H7 (cell line): ENCODE measurements at regions not wholly inside any gene's neighbourhood (a gene's known extent, or its start where the extent isn't known, plus 50 kb on each side); places are given as distances from the start of the nearest gene placed in this dataset.

Source experiments
- DNase-seq: peaks from one replicate; pipeline ENCODE4 v3.0.0; 2012
- H3K27me3 ChIP-seq: 2 replicates; pipeline ENCODE4 v1.6.0; 2011; ENCODE audit warnings: mild to moderate bottlenecking, low read length; ENCODE audit not compliant: control insufficient read depth, insufficient read depth
- H3K36me3 ChIP-seq: replicated peaks from 2 replicates; pipeline ENCODE4 v1.5.1; 2011; ENCODE audit warnings: low read length; ENCODE audit not compliant: control insufficient read depth, insufficient read depth
- H3K4me3 ChIP-seq: 2 replicates; pipeline ENCODE4 v1.5.1; 2011; ENCODE audit warnings: low read depth, mild to moderate bottlenecking, control low read depth, low read length, moderate library complexity; ENCODE audit not compliant: insufficient read depth

DNA sequence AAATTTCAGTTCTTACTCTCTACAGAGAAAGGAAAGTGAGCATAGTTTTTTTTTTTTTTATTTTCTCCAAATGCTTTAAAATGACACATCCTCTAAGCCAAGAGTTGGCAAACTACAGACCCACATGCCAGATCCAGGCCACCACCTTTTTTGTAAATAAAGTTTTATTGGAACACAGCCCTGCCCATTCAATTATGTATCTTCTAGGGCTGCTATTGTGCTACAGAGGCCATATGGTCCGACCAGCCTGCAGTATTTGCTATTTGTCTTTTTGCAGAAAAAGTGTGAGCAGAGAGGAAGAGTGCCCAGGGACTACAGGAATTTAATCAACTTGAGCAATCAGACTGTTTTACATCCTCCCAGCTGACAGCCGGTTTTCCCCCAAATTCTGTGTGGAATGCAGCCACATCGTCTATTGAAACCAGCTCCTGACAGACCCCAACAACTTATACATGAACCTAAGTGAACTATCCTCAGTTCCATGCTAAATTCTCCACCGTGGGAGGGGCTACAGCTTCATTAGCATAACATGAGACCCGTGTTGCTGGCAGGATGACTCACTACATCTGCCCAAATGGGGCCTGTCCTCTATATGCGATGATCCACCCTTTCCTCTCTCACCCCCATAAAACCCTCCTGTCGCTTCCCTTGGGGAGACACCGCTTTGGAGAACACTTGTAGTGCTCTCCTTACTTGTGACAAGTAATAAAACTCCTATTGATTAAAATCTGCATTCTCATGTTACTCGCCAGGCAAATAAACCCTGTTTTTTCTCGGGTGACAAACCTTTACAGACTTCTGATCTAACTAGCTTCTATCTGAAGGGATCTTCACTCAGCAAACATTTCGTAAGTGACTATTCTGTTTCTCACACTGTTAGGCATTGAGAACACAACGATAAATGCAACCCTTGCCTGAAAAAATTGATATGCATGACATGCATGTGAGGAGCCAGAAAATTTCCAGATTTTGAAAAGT is 149.4 kb upstream of the HS3ST3A1 start:
- Histone ChIP-seq H3K4me3 (no peak overlapping the region), H3K36me3 (no peaks in the 10 kb centered on the region), H3K27me3 (no peaks in the 10 kb centered on the region)
- peak; percentile 13 for DNase-seq

DNA sequence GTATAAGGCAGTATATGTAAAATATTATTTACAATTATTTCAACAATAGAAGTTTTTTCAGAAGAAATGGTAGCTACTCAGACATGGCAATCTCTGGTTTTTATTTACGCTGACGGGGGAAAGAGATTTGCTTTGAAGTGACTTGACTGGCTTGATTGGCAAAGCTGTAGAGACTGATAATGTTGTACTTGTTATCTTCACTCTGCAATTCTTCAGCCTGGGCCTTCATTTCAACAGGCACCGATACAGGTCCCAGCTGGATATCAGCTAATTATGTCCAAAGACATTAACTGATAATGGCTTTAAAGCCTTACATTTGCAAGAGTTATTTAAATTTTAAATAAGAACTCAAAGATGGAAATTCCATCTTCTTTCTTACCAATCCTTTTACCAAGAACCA is 151.4 kb upstream of the HS3ST3A1 start:
- H3K36me3 ChIP-seq = no peaks in the 10 kb centered on the region
- peak; percentile 2 for DNase-seq
- no peak overlapping the region for H3K4me3 ChIP-seq
- H3K27me3 ChIP-seq = no peaks in the 10 kb centered on the region

DNA sequence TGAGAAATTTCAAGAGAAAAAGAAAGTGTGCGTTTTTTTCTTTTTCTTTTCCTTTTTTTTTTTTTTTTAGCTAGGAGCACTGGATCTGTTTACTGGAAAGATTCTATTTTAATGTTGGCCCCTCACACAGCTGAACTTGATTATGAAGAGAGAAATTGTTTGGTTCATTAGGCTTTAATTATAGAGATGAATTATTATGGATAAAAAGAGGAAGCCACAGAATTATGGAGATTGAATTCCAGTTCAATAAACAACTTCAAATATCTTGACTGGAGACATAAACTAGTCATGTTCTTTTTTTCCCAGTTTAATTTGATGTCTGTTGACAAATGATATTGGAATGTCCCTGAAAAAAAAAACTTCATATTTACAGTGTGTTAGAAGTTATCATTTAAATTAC is 152.0 kb upstream of the HS3ST3A1 start:
- Histone ChIP-seq H3K36me3 (no peaks in the 10 kb centered on the region), H3K27me3 (no peaks in the 10 kb centered on the region), H3K4me3 (no peak overlapping the region)
- no peak for DNase-seq

DNA sequence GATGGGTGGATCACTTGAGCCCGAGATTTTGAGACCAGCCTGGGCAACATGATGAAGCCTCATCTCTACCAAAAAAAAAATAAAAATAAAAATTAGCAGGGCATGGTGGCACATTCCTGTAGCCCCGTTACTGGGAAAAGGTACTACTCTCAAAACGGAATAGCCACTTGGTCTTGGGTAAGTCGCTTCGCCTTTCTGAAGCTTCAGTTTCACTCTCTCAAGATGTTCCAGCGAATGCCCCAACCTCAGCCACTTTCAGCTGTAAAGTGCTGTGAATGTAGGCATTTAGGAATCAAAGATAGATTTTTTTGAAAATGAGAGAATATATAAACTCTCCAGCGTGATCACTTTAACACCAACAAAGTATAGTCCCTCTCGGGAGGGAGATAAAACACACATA is 154.1 kb upstream of the HS3ST3A1 start:
- Histone ChIP-seq H3K4me3 (no peak overlapping the region), H3K27me3 (no peaks in the 10 kb centered on the region), H3K36me3 (no peaks in the 10 kb centered on the region)
- DNase-seq = no peak

DNA sequence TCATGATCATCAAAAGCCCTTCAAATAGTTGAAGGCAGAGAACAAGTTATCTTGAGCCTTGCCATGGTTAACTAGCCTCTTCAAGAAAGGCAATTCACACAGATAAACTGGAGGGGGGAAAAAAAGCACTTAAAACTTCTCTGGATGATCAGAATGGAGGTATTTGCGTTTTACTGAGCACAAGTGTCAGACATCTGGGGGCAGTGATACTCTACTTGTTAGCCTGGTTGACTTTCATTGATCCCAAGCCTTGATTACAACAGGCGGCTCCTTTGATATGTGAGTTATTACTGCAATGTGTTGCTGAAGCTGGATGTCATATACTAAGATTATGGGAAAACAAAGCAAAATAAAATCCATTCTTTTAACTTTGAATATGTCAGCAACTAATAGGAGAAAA is 155.0 kb upstream of the HS3ST3A1 start:
- DNase-seq = no peak
- H3K4me3 ChIP-seq = no peak overlapping the region
- no peaks in the 10 kb centered on the region for H3K36me3 ChIP-seq
- H3K27me3 ChIP-seq = no peaks in the 10 kb centered on the region

DNA sequence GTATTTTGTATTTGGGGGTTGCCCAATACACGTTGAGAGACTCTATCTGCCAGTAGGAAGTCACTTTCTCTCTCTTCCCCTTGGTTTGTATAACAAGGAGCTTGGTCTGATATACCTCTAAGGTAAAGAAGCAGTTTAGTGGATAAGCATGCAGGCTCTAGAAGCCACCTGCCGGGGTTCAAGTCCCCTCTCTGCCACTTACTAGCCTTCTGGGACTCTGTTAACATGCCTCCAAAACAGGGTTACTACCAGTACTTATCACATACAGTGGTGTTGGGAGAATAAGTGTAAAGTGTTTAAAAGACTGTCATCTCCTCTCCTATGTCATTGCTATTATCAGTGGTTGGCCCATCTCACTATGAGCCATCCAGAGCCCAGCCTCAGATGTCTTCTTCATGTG is 156.1 kb upstream of the HS3ST3A1 start:
- H3K4me3 ChIP-seq = no peak overlapping the region
- H3K36me3 ChIP-seq = no peaks in the 10 kb centered on the region
- H3K27me3 ChIP-seq = no peaks in the 10 kb centered on the region
- DNase-seq = no peak

DNA sequence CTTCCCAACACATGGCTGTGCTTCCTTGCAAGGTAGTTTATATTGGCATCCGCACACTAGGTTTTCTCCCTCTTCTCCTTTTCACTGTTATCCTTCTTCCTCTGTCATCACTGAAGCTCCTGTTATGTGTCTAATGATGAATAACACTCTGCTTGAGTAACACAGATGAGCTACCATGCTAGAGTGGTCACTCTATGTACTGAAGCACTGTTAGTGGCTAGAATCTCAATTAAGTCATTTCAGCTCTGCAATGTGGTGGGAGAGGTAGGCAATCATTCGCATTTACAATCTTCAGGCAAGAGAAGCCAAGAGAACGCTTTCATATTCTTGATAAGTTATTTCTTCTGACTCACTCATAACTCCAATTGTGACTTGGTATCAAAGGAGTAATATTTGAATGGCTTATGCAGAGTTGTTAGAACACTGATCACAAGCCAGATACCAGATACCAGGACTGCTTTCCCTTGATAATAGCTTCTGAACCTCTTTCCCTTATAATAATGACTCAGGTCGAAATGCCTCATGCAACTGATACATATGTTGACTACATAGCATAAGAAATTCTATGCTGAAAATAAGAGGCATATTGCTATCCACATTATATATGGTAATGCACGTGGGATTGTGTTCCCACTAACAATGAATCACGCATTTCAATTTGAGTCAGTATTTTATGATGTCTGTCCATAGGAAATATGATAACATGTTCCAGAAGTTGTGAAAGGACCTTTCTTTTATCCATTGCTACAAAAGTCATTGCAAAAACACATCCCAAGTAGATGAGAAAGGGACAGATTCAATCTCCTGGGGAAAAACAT is 158.0 kb upstream of the HS3ST3A1 start:
- Histone ChIP-seq H3K36me3 (no peaks in the 10 kb centered on the region), H3K27me3 (no peaks in the 10 kb centered on the region), H3K4me3 (no peak overlapping the region)
- DNase-seq = no peak

DNA sequence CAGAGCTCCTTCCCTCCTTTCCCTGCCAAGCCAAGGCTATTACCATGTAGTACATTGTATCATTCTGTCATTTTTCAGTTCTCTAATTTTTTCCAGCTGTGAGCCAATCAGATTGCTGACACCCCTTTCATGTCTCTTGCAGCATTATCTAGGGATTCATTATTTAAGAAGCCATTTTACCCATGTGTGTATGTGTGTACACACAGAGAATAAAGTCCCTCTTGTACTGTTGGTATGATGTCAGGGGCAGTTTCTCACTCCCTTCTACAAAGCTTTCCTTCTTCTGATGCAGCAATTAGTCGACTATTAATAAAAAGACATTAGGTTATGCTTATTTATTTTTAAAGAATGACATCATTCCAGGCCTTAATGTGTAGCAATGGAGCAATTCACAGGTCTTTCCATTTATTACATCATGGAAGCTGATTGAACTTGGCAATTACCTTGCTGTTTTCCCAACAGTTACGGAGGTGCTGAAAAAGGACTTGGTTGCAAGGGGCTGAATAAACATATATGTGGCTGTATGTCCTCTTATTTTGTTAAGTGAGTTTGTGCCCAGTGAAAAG is 159.4 kb upstream of the HS3ST3A1 start:
- no peaks in the 10 kb centered on the region for H3K36me3 ChIP-seq

DNA sequence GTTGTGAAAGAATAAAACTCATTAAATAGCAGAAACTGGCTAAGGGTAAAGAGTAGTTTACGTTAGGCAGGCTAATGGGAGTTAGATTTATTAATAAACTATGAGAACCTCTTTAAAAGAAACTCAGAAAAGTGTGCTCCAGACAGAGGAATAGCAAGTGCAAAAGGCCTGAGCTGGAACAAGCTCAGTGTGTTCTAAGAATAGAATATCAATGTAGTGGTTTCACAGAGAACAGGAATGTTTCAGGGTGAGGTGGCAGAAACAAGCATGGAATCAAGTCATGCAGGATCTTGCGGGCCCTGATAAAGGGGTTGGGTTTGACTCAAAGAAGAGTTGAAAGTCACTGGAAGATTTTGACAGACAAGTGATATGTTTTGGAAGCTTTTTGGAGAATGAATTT is 164.0 kb upstream of the HS3ST3A1 start:
- Histone ChIP-seq H3K36me3 (no peaks in the 10 kb centered on the region), H3K27me3 (no peaks in the 10 kb centered on the region), H3K4me3 (no peak overlapping the region)
- no peak for DNase-seq

More for the DNA sequence above, 159.4 kb upstream of the HS3ST3A1 start:
- no peak for DNase-seq
- no peaks in the 10 kb centered on the region for H3K27me3 ChIP-seq
- no peak overlapping the region for H3K4me3 ChIP-seq

DNA sequence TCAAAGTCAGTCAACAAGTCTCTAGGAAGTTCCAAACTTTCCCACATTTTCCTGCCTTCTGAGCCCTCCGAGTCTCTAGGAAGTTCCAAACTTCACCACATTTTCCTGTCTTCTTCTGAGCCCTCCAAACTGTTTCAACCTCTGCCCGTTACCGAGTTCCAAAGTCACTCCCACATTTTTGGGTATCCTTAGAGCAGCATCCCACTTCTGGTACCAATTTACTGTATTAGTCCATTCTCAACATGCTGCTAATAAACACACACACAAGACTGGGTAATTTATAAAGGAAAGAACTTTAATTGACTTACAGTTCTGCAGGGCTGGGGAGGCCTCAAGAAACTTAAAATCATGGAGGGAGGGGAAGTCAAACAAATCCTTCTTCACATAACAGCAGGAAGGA is 169.0 kb upstream of the HS3ST3A1 start:
- DNase-seq = no peak
- Histone ChIP-seq H3K36me3 (no peaks in the 10 kb centered on the region), H3K27me3 (no peaks in the 10 kb centered on the region), H3K4me3 (no peak overlapping the region)

DNA sequence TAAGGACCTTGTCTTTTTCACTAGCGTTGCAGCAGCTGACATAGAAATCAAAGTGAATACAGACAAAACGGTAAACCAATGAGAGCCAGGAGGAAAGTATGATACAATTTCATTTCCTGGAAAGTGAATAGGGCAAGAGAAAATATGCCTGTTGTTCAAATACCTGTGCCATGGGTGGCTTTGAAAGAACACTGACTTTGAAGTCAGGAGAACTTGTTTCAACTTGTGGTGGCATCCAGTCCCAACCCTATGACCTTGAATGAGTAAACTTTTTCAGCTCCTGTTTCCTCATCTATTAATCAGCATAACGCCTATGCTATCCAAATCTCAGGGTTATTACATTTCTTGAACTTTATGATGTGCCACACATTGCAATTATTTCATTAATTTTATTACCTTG is 173.7 kb upstream of the HS3ST3A1 start:
- no peak overlapping the region for H3K4me3 ChIP-seq
- no peaks in the 10 kb centered on the region for H3K27me3 ChIP-seq
- DNase-seq = no peak
- H3K36me3 ChIP-seq = no peaks in the 10 kb centered on the region

DNA sequence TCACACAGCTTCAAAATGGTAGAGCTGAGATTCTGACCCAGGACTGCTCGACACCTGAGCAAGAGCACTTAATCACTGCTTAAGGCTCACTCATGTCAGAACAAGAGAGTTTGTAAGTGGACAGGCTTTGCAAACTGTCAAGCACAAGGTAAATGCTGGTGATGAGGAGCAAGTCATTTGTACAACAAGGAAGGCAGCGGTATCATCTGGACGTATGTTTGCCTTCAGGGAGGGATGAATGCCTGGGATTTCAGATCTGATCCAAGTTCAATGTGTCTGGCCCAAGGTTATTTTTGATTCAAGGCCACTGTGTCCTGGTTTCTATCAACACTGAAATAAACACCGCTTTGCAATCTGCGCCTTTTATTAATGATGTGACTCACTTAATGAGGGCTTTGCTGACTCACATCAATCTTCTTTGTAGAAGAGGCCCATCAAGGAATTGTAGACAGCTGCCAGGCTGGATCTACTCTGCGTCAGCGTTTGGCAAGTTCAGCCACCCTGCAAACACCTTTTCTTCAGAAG is 174.4 kb upstream of the HS3ST3A1 start:
- Histone ChIP-seq H3K36me3 (no peaks in the 10 kb centered on the region), H3K27me3 (no peaks in the 10 kb centered on the region), H3K4me3 (no peak overlapping the region)
- no peak for DNase-seq

DNA sequence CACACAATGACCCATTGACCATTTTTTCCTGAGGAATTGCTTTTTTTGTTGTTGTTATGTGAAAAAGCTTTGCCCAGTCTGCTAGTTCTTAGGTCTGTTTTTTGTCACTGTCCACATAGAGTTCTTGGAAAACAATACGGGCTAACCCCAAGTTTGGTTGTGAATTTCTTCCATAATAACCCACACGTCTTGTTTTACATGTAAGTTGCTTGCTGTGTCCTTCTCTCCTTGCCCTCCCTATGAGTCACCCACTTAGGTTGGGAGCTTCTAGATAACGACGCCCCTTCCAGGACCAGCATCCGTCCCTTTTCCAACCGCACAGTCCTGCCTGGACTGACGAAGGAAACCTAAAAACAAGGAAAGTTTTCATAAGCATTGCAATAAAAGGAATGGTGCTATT is 175.3 kb upstream of the HS3ST3A1 start:
- no peak for DNase-seq
- Histone ChIP-seq H3K27me3 (no peaks in the 10 kb centered on the region), H3K36me3 (no peaks in the 10 kb centered on the region), H3K4me3 (no peak overlapping the region)

DNA sequence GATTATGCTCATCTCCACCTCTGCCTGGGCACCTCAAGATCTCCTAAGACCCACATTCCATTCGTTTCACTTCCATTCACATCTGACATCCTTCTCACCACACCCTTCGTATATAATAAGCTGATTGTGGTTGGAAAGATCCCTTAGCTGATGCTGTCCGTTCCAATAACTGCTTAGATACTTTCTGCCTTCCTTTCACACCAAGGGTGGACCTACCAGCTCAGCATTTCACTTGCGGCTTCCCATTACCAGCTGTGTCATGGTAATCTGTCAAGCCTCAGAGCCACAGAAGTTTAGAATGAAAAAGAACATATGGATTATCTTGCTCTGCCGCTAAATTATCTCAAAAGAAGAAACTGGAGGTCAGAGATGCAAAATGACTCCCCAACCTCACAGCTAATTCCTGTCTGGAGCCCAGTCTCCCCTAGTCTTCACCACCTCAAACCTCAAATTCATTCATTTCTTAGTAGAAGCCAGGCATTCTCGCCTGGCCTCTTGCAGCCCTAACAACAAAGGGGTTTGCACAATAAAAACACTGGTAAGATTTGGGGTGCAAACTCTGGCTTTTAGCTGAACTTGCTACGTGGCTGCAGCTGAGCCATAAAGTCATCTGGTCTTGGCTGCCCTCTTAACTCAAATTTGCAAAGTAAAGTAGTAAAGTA is 182.8 kb upstream of the HS3ST3A1 start:
- Histone ChIP-seq H3K27me3 (no peaks in the 10 kb centered on the region), H3K4me3 (no peak overlapping the region), H3K36me3 (no peaks in the 10 kb centered on the region)
- DNase-seq = no peak
